ENCODE measurements at regions not wholly inside any gene's neighbourhood (a gene's known extent, or its start where the extent isn't known, plus 50 kb on each side); places are given as distances from the start of the nearest gene placed in this dataset.

GRCh38 chr2:75353131-75353530 is 153.8 kb upstream of the TACR1 start:
- Histone ChIP-seq H3K4me3 (no peak overlapping the region), H3K4me1 (no peaks in the 10 kb centered on the region), H3K27ac (no peak overlapping the region), H3K9me3 (no peaks in the 10 kb centered on the region), H3K4me2 (no peak overlapping the region)
- DNase-seq (ENCODE audit: low read depth in 1 of 2, low spot score in 1 of 2) (no peak), FAIRE-seq (no peak), ATAC-seq (no peak)
- CTCF ChIA-PET: interaction anchor here (1.1 kb wide), 1 partner anchor 154 kb away, joined by 3 read pairs; the partner anchor contains the start of gene TACR1
- no peak for TF ChIP-seq BHLHE40 (IDR thresholded peaks at IDR 0.05; ENCODE audit: low read depth, low read length)
- no peak for TF ChIP-seq KDM5A (IDR thresholded peaks at IDR 0.05)
- TF ChIP-seq MAZ (IDR thresholded peaks at IDR 0.05; ENCODE audit: borderline replicate concordance, low read depth, low read length): no peak
- TF ChIP-seq CEBPB (IDR thresholded peaks at IDR 0.05): no peak
- TF ChIP-seq ZNF302 (CRISPR knock-in tag; IDR thresholded peaks at IDR 0.05): no peak
- no peak for TF ChIP-seq RNF2 (IDR thresholded peaks at IDR 0.05; ENCODE audit: borderline replicate concordance, low read depth)
- TF ChIP-seq GATA3 (IDR thresholded peaks at IDR 0.05; ENCODE audit: borderline replicate concordance): no peak
- no peak for TF ChIP-seq FOXS1 (CRISPR knock-in tag; IDR thresholded peaks at IDR 0.05)
- no peak for TF ChIP-seq ATOH8 (CRISPR knock-in tag; IDR thresholded peaks at IDR 0.05; ENCODE audit: low read depth)
- no peak for TF ChIP-seq TFCP2L1 (CRISPR knock-in tag; IDR thresholded peaks at IDR 0.05)
- TF ChIP-seq HEYL (CRISPR knock-in tag; IDR thresholded peaks at IDR 0.05): no peak
- TF ChIP-seq HOXB13 (CRISPR knock-in tag; IDR thresholded peaks at IDR 0.05; ENCODE audit: low read depth): no peak
- no peak for TF ChIP-seq EP300 (IDR thresholded peaks at IDR 0.05)
- POLR2A ChIA-PET: interaction anchor here (0.6 kb wide), 1 partner anchor 294 kb away, joined by 3 read pairs; the partner anchor contains the start of gene MRPL19

- Histone ChIP-seq H3K9me3 (no peaks in the 10 kb centered on the region), H3K4me1 (no peaks in the 10 kb centered on the region), H3K4me3 (no peak overlapping the region), H3K4me2 (no peak overlapping the region), H3K27ac (no peak overlapping the region)
- ChIA-PET CTCF (no interaction called here), POLR2A (no interaction called here)
- 6% methylated on average over 1 of the region's 1 CpG for WGBS (ENCODE audit: missing lambda C conversion rate)
- ATAC-seq: no peak
- DNase-seq (ENCODE audit: low read depth in 1 of 2, low spot score in 1 of 2): no peak
- TF ChIP-seq NFE2L2 (conservative IDR thresholded peaks at IDR 0.05; ENCODE audit: low read length): no peak
- no peak for TF ChIP-seq NR3C1 (IDR thresholded peaks at IDR 0.05)
- no peak for TF ChIP-seq EP300 (IDR thresholded peaks at IDR 0.05)
- no peak for TF ChIP-seq HDAC2 (IDR thresholded peaks at IDR 0.05)
- FAIRE-seq: no peak
Measured at GRCh38 chr2:75348307-75348706, 149.0 kb upstream of the TACR1 start.

GRCh38 chr2:75344146-75344545 is 144.8 kb upstream of the TACR1 start:
- Histone ChIP-seq H3K4me2 (no peak overlapping the region), H3K9me3 (no peaks in the 10 kb centered on the region), H3K27ac (no peak overlapping the region), H3K4me3 (no peak overlapping the region), H3K4me1 (no peaks in the 10 kb centered on the region)
- no peak for ATAC-seq
- ChIA-PET CTCF (interaction anchor here (1.7 to 1.9 kb wide), 2 partner anchors 9 to 145 kb away, joined by 5 to 6 read pairs; partner anchors contain the start of gene TACR1), POLR2A (no interaction called here)
- DNase-seq (ENCODE audit: low read depth in 1 of 2, low spot score in 1 of 2): no peak
- FAIRE-seq: no peak
- 92% methylated on average over 1 of the region's 1 CpG for WGBS (ENCODE audit: missing lambda C conversion rate)
- no peak for TF ChIP-seq REST (IDR thresholded peaks at IDR 0.05)
- TF ChIP-seq MAFK (IDR thresholded peaks at IDR 0.05; ENCODE audit: partially characterized antibody): no peak
- no peak for TF ChIP-seq RFX5 (IDR thresholded peaks at IDR 0.05)
- TF ChIP-seq CBX8 (IDR thresholded peaks at IDR 0.05): no peak
- no peak for TF ChIP-seq SREBF2 (IDR thresholded peaks at IDR 0.05)
- no peak for TF ChIP-seq CEBPB (IDR thresholded peaks at IDR 0.05)
- TF ChIP-seq NFE2L2 (conservative IDR thresholded peaks at IDR 0.05; ENCODE audit: low read length): no peak
- no peak for TF ChIP-seq ATOH8 (CRISPR knock-in tag; IDR thresholded peaks at IDR 0.05; ENCODE audit: low read depth)
- TF ChIP-seq HOXB13 (CRISPR knock-in tag; IDR thresholded peaks at IDR 0.05; ENCODE audit: low read depth): no peak
- no peak for TF ChIP-seq SMC3 (IDR thresholded peaks at IDR 0.05)
- TF ChIP-seq GATA3 (IDR thresholded peaks at IDR 0.05; ENCODE audit: borderline replicate concordance): no peak
- no peak for TF ChIP-seq MAX (IDR thresholded peaks at IDR 0.05)
- TF ChIP-seq CHD2 (IDR thresholded peaks at IDR 0.05; ENCODE audit: low read length, partially characterized antibody): no peak
- TF ChIP-seq RAD21 (conservative IDR thresholded peaks at IDR 0.05 in 1 of 2, IDR thresholded peaks at IDR 0.05 in 1 of 2): no peak
- no peak for TF ChIP-seq MAZ (IDR thresholded peaks at IDR 0.05; ENCODE audit: borderline replicate concordance, low read depth, low read length)
- TF ChIP-seq ZSCAN20 (CRISPR knock-in tag; IDR thresholded peaks at IDR 0.05): no peak
- no peak for TF ChIP-seq RARB (CRISPR knock-in tag; IDR thresholded peaks at IDR 0.05)
- no peak for TF ChIP-seq CTCF (IDR thresholded peaks at IDR 0.05)
